ENCODE measurements at regions not wholly inside any gene's neighbourhood (a gene's known extent, or its start where the extent isn't known, plus 50 kb on each side); places are given as distances from the start of the nearest gene placed in this dataset.

DNA sequence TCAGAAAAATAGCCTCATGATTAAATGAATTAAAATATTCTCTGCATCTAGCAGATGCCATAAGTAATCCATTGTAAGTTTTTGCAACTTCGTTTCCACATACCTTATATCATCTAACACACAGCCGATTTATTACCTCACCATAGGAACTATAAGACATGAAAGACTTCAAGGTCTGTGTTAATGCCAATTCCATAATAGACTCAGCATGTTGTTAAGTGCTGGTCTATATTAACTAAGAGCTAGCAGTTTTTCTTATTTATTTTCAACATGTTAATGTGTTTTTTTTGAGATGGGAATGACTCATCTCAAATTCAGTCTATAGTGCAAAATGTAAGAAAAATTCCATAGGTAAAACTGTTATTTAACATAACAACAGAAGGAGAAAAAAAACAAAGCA, 243.9 kb upstream of the GULP1 start:
- H3K4me3 ChIP-seq (ENCODE audit: control insufficient read depth, low read depth, low read length), result no peak overlapping the region
- TF ChIP-seq CTCF (IDR thresholded peaks at IDR 0.05; ENCODE audit: control insufficient read depth, insufficient read depth, low read depth, low read length, missing control alignments), result no peak
- DNase-seq (ENCODE audit: low read depth), result no peak

DNA sequence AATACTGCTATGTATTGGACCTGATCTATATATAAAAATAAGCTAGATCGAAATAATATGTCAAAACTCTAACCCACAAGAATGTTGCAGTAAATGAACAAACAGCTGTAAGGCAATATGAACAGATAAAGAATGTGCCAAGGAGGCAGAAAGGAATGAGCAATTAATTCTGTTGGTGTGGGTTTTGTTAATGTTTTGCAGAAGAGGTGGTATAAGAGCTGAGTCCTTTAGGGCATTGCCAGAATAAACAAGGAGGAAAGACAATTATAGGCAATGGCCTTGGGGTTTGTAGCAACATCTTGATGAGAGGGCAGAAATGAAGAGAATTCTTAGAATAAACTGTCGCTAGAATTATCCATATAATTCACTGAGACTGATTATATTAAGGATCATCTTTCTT, 240.9 kb upstream of the GULP1 start:
- TF ChIP-seq CTCF (IDR thresholded peaks at IDR 0.05; ENCODE audit: control insufficient read depth, insufficient read depth, low read depth, low read length, missing control alignments), result no peak
- DNase-seq (ENCODE audit: low read depth), result peak; percentile 55
- H3K4me3 ChIP-seq (ENCODE audit: control insufficient read depth, low read depth, low read length), result no peak overlapping the region

GRCh38 chr2:188051706-188052105, 240.0 kb upstream of the GULP1 start:
- H3K4me3 ChIP-seq (ENCODE audit: control insufficient read depth, low read depth, low read length), result no peak overlapping the region
- no peak for TF ChIP-seq CTCF (IDR thresholded peaks at IDR 0.05; ENCODE audit: control insufficient read depth, insufficient read depth, low read depth, low read length, missing control alignments)
- DNase-seq (ENCODE audit: low read depth), result no peak

GRCh38 chr2:188065386-188065785, 226.3 kb upstream of the GULP1 start:
- no peak for DNase-seq (ENCODE audit: low read depth)
- TF ChIP-seq CTCF (IDR thresholded peaks at IDR 0.05; ENCODE audit: control insufficient read depth, insufficient read depth, low read depth, low read length, missing control alignments), result peak; percentile 7
- H3K4me3 ChIP-seq (ENCODE audit: control insufficient read depth, low read depth, low read length), result no peak overlapping the region

DNA sequence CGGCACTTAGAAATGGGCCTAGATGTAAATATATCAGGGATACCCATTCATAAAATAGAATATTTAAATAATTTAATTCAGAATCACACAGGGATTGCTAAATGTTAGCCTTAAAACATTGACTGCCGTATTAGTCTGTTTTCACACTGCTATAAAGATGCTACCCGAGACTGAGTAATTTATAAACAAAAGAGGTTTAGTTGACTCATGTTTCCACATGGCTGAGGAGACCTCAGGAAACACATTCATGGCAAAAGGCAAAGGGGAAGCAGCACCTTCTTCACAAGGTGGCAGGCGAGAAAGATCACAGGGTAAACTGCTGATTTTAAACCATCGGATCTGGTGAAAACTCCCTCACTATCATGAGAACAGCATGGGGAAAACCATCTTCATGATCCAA, 223.6 kb upstream of the GULP1 start:
- TF ChIP-seq CTCF (IDR thresholded peaks at IDR 0.05; ENCODE audit: control insufficient read depth, insufficient read depth, low read depth, low read length, missing control alignments), result no peak
- H3K4me3 ChIP-seq (ENCODE audit: control insufficient read depth, low read depth, low read length), result no peak overlapping the region
- DNase-seq (ENCODE audit: low read depth), result no peak

GRCh38 chr2:188076149-188077056, 215.3 kb upstream of the GULP1 start:
- no peak overlapping the region for H3K4me3 ChIP-seq (ENCODE audit: control insufficient read depth, low read depth, low read length)
- no peak for TF ChIP-seq CTCF (IDR thresholded peaks at IDR 0.05; ENCODE audit: control insufficient read depth, insufficient read depth, low read depth, low read length, missing control alignments)
- no peak for DNase-seq (ENCODE audit: low read depth)
